K562 (cell line): ENCODE measurements at regions not wholly inside any gene's neighbourhood (a gene's known extent, or its start where the extent isn't known, plus 50 kb on each side); places are given as distances from the start of the nearest gene placed in this dataset.

Experiments
- ATAC-seq: fragments of 200-7000 bp; cut with Tn5 transposase; 3 replicates; pipeline ENCODE4 v1.9.1; 2020; ENCODE audit warnings: moderate library complexity
- BruUV-seq: library from RNA; stranded (reverse); fragments of 400-500 nt; replicated peaks from 2 replicates; lab custom pipeline; 2021; lab: Mats Ljungman, UMichigan
- CTCF ChIA-PET: fragments of 300-600 bp; formaldehyde crosslinking; extraction: SDS; loops from one replicate; lab custom pipeline; 2021; ENCODE audit warnings: low intra/inter-chr PET ratio; lab: Yijun Ruan, JAX
- POLR2A ChIA-PET: fragments of 300-600, 350-650 bp; sonication (Branson Sonifier 250); formaldehyde crosslinking; extraction: SDS; loops from one replicate; lab custom pipeline; 2021; ENCODE audit warnings: antibody characterized with exemption, inconsistent platforms; lab: Yijun Ruan, JAX
- DNase-seq, 4 experiments: peaks; one replicate each; pipeline versions ENCODE4 v3.0.0 to v3.0.0-alpha.2; 2011 to 2018; ENCODE audit warnings: low spot score in 3 of 4, mixed read lengths in 3 of 4; ENCODE audit errors: extremely low read depth in 1 of 4
- FAIRE-seq: peaks from 2 replicates; lab custom pipeline; 2011; peaks lifted over from hg19 to GRCh38; lab: Jason Lieb, UNC
- H2AFZ ChIP-seq: 2 replicates; pipeline ENCODE4 v1.6.0; 2011; ENCODE audit warnings: low read depth, low read length, control low read depth, inconsistent platforms
- H3K27ac ChIP-seq: fragments of 200-600 bp; 3 replicates; pipeline ENCODE4 v1.8.0; 2011; ENCODE audit warnings: low read depth, mild to moderate bottlenecking, control low read depth, inconsistent platforms, low read length, moderate library complexity, mixed read lengths; ENCODE audit errors: extremely low read depth
- H3K27me3 ChIP-seq, 2 experiments: fragments of 300-600 bp in 1 of 2; 2 replicates in 1 of 2; 3 replicates in 1 of 2; pipeline versions ENCODE4 v1.6.0 to v1.8.0; 2011; ENCODE audit warnings: inconsistent platforms in 2 of 2, low read length in 2 of 2, mild to moderate bottlenecking in 1 of 2, mixed read lengths in 1 of 2, moderate library complexity in 1 of 2; ENCODE audit not compliant: control insufficient read depth in 2 of 2, insufficient read depth in 2 of 2
- H3K36me3 ChIP-seq: fragments of 300-600 bp; 3 replicates; pipeline ENCODE4 v1.8.0; 2011; ENCODE audit warnings: mild to moderate bottlenecking, low read length, inconsistent platforms; ENCODE audit not compliant: control insufficient read depth, insufficient read depth
- H3K4me1 ChIP-seq, 2 experiments: fragments of 200-600 bp in 1 of 2; replicated peaks in 1 of 2; 2 replicates in 1 of 2; 3 replicates in 1 of 2; pipeline versions ENCODE4 v1.5.1 to v1.8.0; 2011; ENCODE audit warnings: inconsistent platforms in 2 of 2, low read length in 2 of 2, mild to moderate bottlenecking in 1 of 2, mixed read lengths in 1 of 2, moderate library complexity in 1 of 2; ENCODE audit not compliant: control insufficient read depth in 2 of 2, insufficient read depth in 2 of 2
- H3K4me2 ChIP-seq: 2 replicates; pipeline ENCODE4 v1.6.1; 2011; ENCODE audit warnings: low read length, control low read depth, inconsistent platforms, mixed read lengths; ENCODE audit not compliant: insufficient read depth
- H3K4me3 ChIP-seq: fragments of 200-600 bp; sonication (generic), shearing (Covaris generic); 2 replicates; pipeline ENCODE4 v1.5.1; 2016; ENCODE audit warnings: control low read depth, inconsistent platforms
- H3K79me2 ChIP-seq: fragments of 200-600 bp; 3 replicates; pipeline ENCODE4 v1.8.0; 2011; ENCODE audit warnings: low read length, inconsistent platforms; ENCODE audit not compliant: control insufficient read depth, insufficient read depth
- H3K9ac ChIP-seq, 2 experiments: 2 replicates each; pipeline versions ENCODE4 v1.6.0 to v1.6.1; 2011; ENCODE audit warnings: low read depth in 2 of 2, low read length in 2 of 2, control low read depth in 1 of 2, inconsistent platforms in 1 of 2, mild to moderate bottlenecking in 1 of 2, mixed read lengths in 1 of 2; ENCODE audit not compliant: insufficient read depth in 1 of 2
- H3K9me1 ChIP-seq: one replicate; pipeline ENCODE4 v1.6.0; 2011; ENCODE audit warnings: inconsistent platforms, mild to moderate bottlenecking, low read length, moderate library complexity; ENCODE audit not compliant: control insufficient read depth, insufficient read depth
- H3K9me3 ChIP-seq: replicated peaks from 2 replicates; pipeline ENCODE4 v1.5.1; 2011; ENCODE audit warnings: low read depth, low read length, inconsistent platforms; ENCODE audit not compliant: control insufficient read depth, insufficient read depth
- H4K20me1 ChIP-seq: replicated peaks from 2 replicates; pipeline ENCODE4 v1.6.1; 2011; ENCODE audit warnings: low read length, inconsistent platforms, mixed read lengths; ENCODE audit not compliant: control insufficient read depth, insufficient read depth
- CEBPB ChIP-seq: fragments of 450-650 bp; IDR thresholded peaks from 2 replicates; pipeline ENCODE4 v1.6.1; 2016; ENCODE audit warnings: missing genetic modification characterization, missing compliant biosample characterization
- CHCHD3 ChIP-seq: fragments of 250-450 bp; sonication (Bioruptor Pico); IDR thresholded peaks from 2 replicates; pipeline ENCODE4 v2.1.2; 2022; ENCODE audit warnings: mild to moderate bottlenecking
- GTF3C2 ChIP-seq: IDR thresholded peaks from 3 replicates; pipeline ENCODE4 v1.6.1; 2011; ENCODE audit warnings: borderline replicate concordance, mild to moderate bottlenecking, moderate library complexity; ENCODE audit not compliant: insufficient read length; ENCODE audit errors: extremely low read depth
- HSF4 ChIP-seq: fragments of 250-450 bp; sonication (Bioruptor Pico); IDR thresholded peaks from 2 replicates; pipeline ENCODE4 v2.1.2; 2022; ENCODE audit warnings: mild to moderate bottlenecking, moderate library complexity, borderline replicate concordance
- RBBP5 ChIP-seq: fragments of 200-600 bp; sonication (generic); IDR thresholded peaks from 2 replicates; pipeline ENCODE4 v1.6.1; 2012; ENCODE audit warnings: borderline replicate concordance, mild to moderate bottlenecking, low read length, control low read depth, inconsistent platforms; ENCODE audit not compliant: insufficient read depth, poor library complexity, severe bottlenecking
- SMAD1 ChIP-seq: fragments of 150-350 bp; IDR thresholded peaks from 2 replicates; pipeline ENCODE4 v1.6.1; 2014; ENCODE audit warnings: low read length, low read depth; ENCODE audit not compliant: partially characterized antibody
- STAT5B ChIP-seq: fragments of 250-450 bp; sonication (Bioruptor Pico); IDR thresholded peaks from 2 replicates; pipeline ENCODE4 v1.8.0; 2021; ENCODE audit warnings: mild to moderate bottlenecking, inconsistent platforms
- TAF15 ChIP-seq: fragments of 200-400 bp; formaldehyde crosslinking; IDR thresholded peaks from 2 replicates; pipeline ENCODE4 v1.6.1; 2017; ENCODE audit warnings: mild to moderate bottlenecking, low read depth, low read length, moderate library complexity
- ZBTB5 ChIP-seq: fragments of 450-650 bp; IDR thresholded peaks from 2 replicates; pipeline ENCODE4 v1.6.1; 2017; ENCODE audit warnings: antibody characterized with exemption
- ZKSCAN1 ChIP-seq: fragments of 150-350 bp; IDR thresholded peaks from 2 replicates; pipeline ENCODE4 v1.6.1; 2016; ENCODE audit warnings: low read depth, low read length
- ZKSCAN3 ChIP-seq: fragments of 250-450 bp; sonication (Bioruptor Pico); IDR thresholded peaks from 2 replicates; pipeline ENCODE4 v1.4.0; 2020
- ZNF398 ChIP-seq: fragments of 250-450 bp; sonication (Bioruptor Pico); IDR thresholded peaks from 2 replicates; pipeline ENCODE4 v1.8.0; 2021; ENCODE audit warnings: moderate library complexity, mild to moderate bottlenecking, inconsistent platforms
- ZNF589 ChIP-seq: fragments of 200-800 bp; sonication (Bioruptor generic); IDR thresholded peaks from 2 replicates; pipeline ENCODE4 v1.6.1; 2016; ENCODE audit warnings: low read depth, missing genetic modification characterization, missing compliant biosample characterization
- WGBS: fragments of 100-300 bp; shearing (Covaris generic); methylation state at CpG from one replicate; pipeline ENCODE4 v1.1.6; 2016; ENCODE audit warnings: low coverage, mixed read lengths; ENCODE audit not compliant: insufficient coverage; ENCODE audit errors: missing lambda C conversion rate; 5-methylcytosine and 5-hydroxymethylcytosine counted together
- in situ Hi-C: fragments of 300-500 bp; cut with MboI; formaldehyde crosslinking; loops from 4 replicates; pipeline ENCODE4 v1.15.0; 2018; ENCODE audit warnings: inconsistent platforms, mixed read lengths
- intact Hi-C: fragments of 100-400 bp; cut with micrococcal nuclease; formaldehyde crosslinking; loops from 2 replicates; pipeline ENCODE4 v1.14.2; 2022

GRCh38 chr14:37890095-37890494 is 294.7 kb downstream of the TTC6 start:
- in situ Hi-C loops: loop anchor here (25.0 kb wide), 1 partner anchor 972 kb away; no protein-coding TSS in a partner anchor
- no TSS peak for BruUV-seq
- ATAC-seq (no peak), DNase-seq (no peak), FAIRE-seq (no peak)
- TF ChIP-seq HSF4 (CRISPR knock-in tag) (no peak), TAF15 (no peak), ZKSCAN3 (CRISPR knock-in tag) (no peak), GTF3C2 (no peak), ZKSCAN1 (no peak), ZNF398 (no peak), CEBPB (tag) (no peak), CHCHD3 (CRISPR knock-in tag) (no peak), ZNF589 (no peak), SMAD1 (no peak), ZBTB5 (no peak), RBBP5 (no peak), STAT5B (CRISPR knock-in tag) (no peak)
- intact Hi-C loops: no loop called here
- Histone ChIP-seq H3K9me3 (no peaks in the 10 kb centered on the region), H3K9ac (no peak overlapping the region), H3K27me3 (no peaks in the 10 kb centered on the region), H3K4me1 (no peaks in the 10 kb centered on the region), H4K20me1 (no peaks in the 10 kb centered on the region), H3K4me3 (no peak overlapping the region), H3K9me1 (no peaks in the 10 kb centered on the region), H3K27ac (no peak overlapping the region), H3K4me2 (no peak overlapping the region), H2AFZ (no peak overlapping the region), H3K36me3 (no peaks in the 10 kb centered on the region), H3K79me2 (no peaks in the 10 kb centered on the region)
- 0% methylated on average over 1 of the region's 1 CpG for WGBS
- POLR2A ChIA-PET: no interaction called here
- CTCF ChIA-PET: no interaction called here
